ENCODE measurements at regions not wholly inside any gene's neighbourhood (a gene's known extent, or its start where the extent isn't known, plus 50 kb on each side); places are given as distances from the start of the nearest gene placed in this dataset.
A peak's percentile ranks its signal among the peaks of the same experiment; 100 is the strongest.

GRCh38 chr4:175373031-175373430, 439.0 kb downstream of the GPM6A start:
- no peaks in the 10 kb centered on the region for H3K9me3 Mint-ChIP-seq (ENCODE audit: unreplicated experiment)
- no peaks in the 10 kb centered on the region for H3K4me1 ChIP-seq (ENCODE audit: insufficient read depth, low read length)
- TF ChIP-seq CTCF (IDR thresholded peaks at IDR 0.05; ENCODE audit: insufficient read depth, low read depth, low read length) (no peak), EZH2 (IDR thresholded peaks at IDR 0.05; ENCODE audit: insufficient read depth, low read length) (no peak)
- DNase-seq (ENCODE audit: low read depth) (peak; percentile 2), FAIRE-seq (no peak)
- H4K20me1 ChIP-seq (ENCODE audit: insufficient read depth, low read length): no peaks in the 10 kb centered on the region
- H3K9me3 ChIP-seq (ENCODE audit: insufficient read depth, low read depth, low read length): no peaks in the 10 kb centered on the region
- H3K4me1 Mint-ChIP-seq (ENCODE audit: low read depth, unreplicated experiment): peaks cover 6% of the 10 kb centered on the region
- no peaks in the 10 kb centered on the region for H3K36me3 Mint-ChIP-seq (ENCODE audit: low read depth, unreplicated experiment)
- no peaks in the 10 kb centered on the region for H3K27me3 Mint-ChIP-seq (ENCODE audit: low read depth, unreplicated experiment)
- H3K27me3 ChIP-seq (ENCODE audit: insufficient read depth, low read length): no peaks in the 10 kb centered on the region
- no peak overlapping the region for H3K9ac ChIP-seq (ENCODE audit: low read length)
- no peak overlapping the region for H3K4me3 ChIP-seq (ENCODE audit: insufficient read depth, low read depth, low read length)
- H3K36me3 ChIP-seq (ENCODE audit: insufficient read depth, low read length): no peaks in the 10 kb centered on the region
- H3K4me2 ChIP-seq (ENCODE audit: low read length): no peak overlapping the region
- no peak overlapping the region for H3K4me3 Mint-ChIP-seq (ENCODE audit: unreplicated experiment)
- no peaks in the 10 kb centered on the region for H3K79me2 ChIP-seq (ENCODE audit: insufficient read depth, low read length)
- H3K27ac Mint-ChIP-seq (ENCODE audit: unreplicated experiment): no peak overlapping the region
- H2AFZ ChIP-seq (ENCODE audit: low read depth, low read length): no peak overlapping the region
- H3K27ac ChIP-seq (ENCODE audit: low read depth, low read length): no peak overlapping the region

GRCh38 chr4:175374459-175374858, 437.6 kb downstream of the GPM6A start:
- Mint-ChIP-seq H3K36me3 (ENCODE audit: low read depth, unreplicated experiment) (no peaks in the 10 kb centered on the region), H3K4me3 (ENCODE audit: unreplicated experiment) (no peak overlapping the region), H3K27ac (ENCODE audit: unreplicated experiment) (no peak overlapping the region), H3K4me1 (ENCODE audit: low read depth, unreplicated experiment) (no peaks in the 10 kb centered on the region), H3K27me3 (ENCODE audit: low read depth, unreplicated experiment) (no peaks in the 10 kb centered on the region), H3K9me3 (ENCODE audit: unreplicated experiment) (no peaks in the 10 kb centered on the region)
- no peaks in the 10 kb centered on the region for H3K79me2 ChIP-seq (ENCODE audit: insufficient read depth, low read length)
- H3K9me3 ChIP-seq (ENCODE audit: insufficient read depth, low read depth, low read length): no peaks in the 10 kb centered on the region
- H4K20me1 ChIP-seq (ENCODE audit: insufficient read depth, low read length): no peaks in the 10 kb centered on the region
- H3K27ac ChIP-seq (ENCODE audit: low read depth, low read length): no peak overlapping the region
- no peaks in the 10 kb centered on the region for H3K36me3 ChIP-seq (ENCODE audit: insufficient read depth, low read length)
- H3K4me2 ChIP-seq (ENCODE audit: low read length): no peak overlapping the region
- H3K4me1 ChIP-seq (ENCODE audit: insufficient read depth, low read length): no peaks in the 10 kb centered on the region
- no peak for DNase-seq (ENCODE audit: low read depth)
- no peak for TF ChIP-seq CTCF (IDR thresholded peaks at IDR 0.05; ENCODE audit: insufficient read depth, low read depth, low read length)
- no peak for TF ChIP-seq EZH2 (IDR thresholded peaks at IDR 0.05; ENCODE audit: insufficient read depth, low read length)
- FAIRE-seq: no peak
- H3K27me3 ChIP-seq (ENCODE audit: insufficient read depth, low read length): no peaks in the 10 kb centered on the region
- H2AFZ ChIP-seq (ENCODE audit: low read depth, low read length): no peak overlapping the region
- H3K9ac ChIP-seq (ENCODE audit: low read length): no peak overlapping the region
- H3K4me3 ChIP-seq (ENCODE audit: insufficient read depth, low read depth, low read length): no peak overlapping the region

- H3K4me1 ChIP-seq (ENCODE audit: insufficient read depth, low read length): no peaks in the 10 kb centered on the region
- Mint-ChIP-seq H3K4me1 (ENCODE audit: low read depth, unreplicated experiment) (no peaks in the 10 kb centered on the region), H3K36me3 (ENCODE audit: low read depth, unreplicated experiment) (no peaks in the 10 kb centered on the region), H3K27ac (ENCODE audit: unreplicated experiment) (no peak overlapping the region), H3K27me3 (ENCODE audit: low read depth, unreplicated experiment) (no peaks in the 10 kb centered on the region), H3K9me3 (ENCODE audit: unreplicated experiment) (no peaks in the 10 kb centered on the region), H3K4me3 (ENCODE audit: unreplicated experiment) (no peak overlapping the region)
- H3K9ac ChIP-seq (ENCODE audit: low read length): no peak overlapping the region
- FAIRE-seq: no peak
- no peak for TF ChIP-seq EZH2 (IDR thresholded peaks at IDR 0.05; ENCODE audit: insufficient read depth, low read length)
- no peak for TF ChIP-seq CTCF (IDR thresholded peaks at IDR 0.05; ENCODE audit: insufficient read depth, low read depth, low read length)
- no peaks in the 10 kb centered on the region for H3K79me2 ChIP-seq (ENCODE audit: insufficient read depth, low read length)
- no peak overlapping the region for H2AFZ ChIP-seq (ENCODE audit: low read depth, low read length)
- DNase-seq (ENCODE audit: low read depth): no peak
- no peaks in the 10 kb centered on the region for H3K9me3 ChIP-seq (ENCODE audit: insufficient read depth, low read depth, low read length)
- no peak overlapping the region for H3K4me2 ChIP-seq (ENCODE audit: low read length)
- no peaks in the 10 kb centered on the region for H3K36me3 ChIP-seq (ENCODE audit: insufficient read depth, low read length)
- H3K27ac ChIP-seq (ENCODE audit: low read depth, low read length): no peak overlapping the region
- H4K20me1 ChIP-seq (ENCODE audit: insufficient read depth, low read length): no peaks in the 10 kb centered on the region
- H3K4me3 ChIP-seq (ENCODE audit: insufficient read depth, low read depth, low read length): no peak overlapping the region
- no peaks in the 10 kb centered on the region for H3K27me3 ChIP-seq (ENCODE audit: insufficient read depth, low read length)
Observed at GRCh38 chr4:175376287-175376977, 435.6 kb downstream of the GPM6A start.
